Testis (tissue), 2 donors: ENCODE measurements at regions not wholly inside any gene's neighbourhood (a gene's known extent, or its start where the extent isn't known, plus 50 kb on each side); places are given as distances from the start of the nearest gene placed in this dataset.

Source experiments
- DNase-seq: peaks from one replicate; pipeline ENCODE4 v3.0.0-alpha.2; 2019
- H3K27ac ChIP-seq, 2 donors: fragments of 200-600 bp; sonication (generic); one replicate each; pipeline ENCODE4 v1.5.1; 2019
- H3K27me3 ChIP-seq: fragments of 200-600 bp; sonication (generic); one replicate; pipeline ENCODE4 v1.5.1; 2019
- H3K36me3 ChIP-seq: fragments of 200-600 bp; sonication (generic); one replicate; pipeline ENCODE4 v1.5.1; 2017; ENCODE audit warnings: low read depth; ENCODE audit errors: missing control alignments
- H3K4me1 ChIP-seq: fragments of 200-600 bp; sonication (generic); one replicate; pipeline ENCODE4 v1.5.1; 2019
- H3K4me3 ChIP-seq, 2 donors: fragments of 200-600 bp; sonication (generic); one replicate each; pipeline ENCODE4 v1.5.1; 2017 to 2019
- H3K9me3 ChIP-seq: fragments of 200-600 bp; sonication (generic); one replicate; pipeline ENCODE4 v1.5.1; 2017
- CTCF ChIP-seq, 3 experiments: fragments of 450-650 bp in 2 of 3; fragments of 200-600 bp in 1 of 3; sonication (generic) in 1 of 3; IDR thresholded peaks; one replicate each; pipeline ENCODE4 v1.5.1; 2016 to 2019; ENCODE audit warnings: antibody characterized with exemption in 3 of 3, mild to moderate bottlenecking in 2 of 3, moderate library complexity in 1 of 3
- POLR2A ChIP-seq: fragments of 450-650 bp; IDR thresholded peaks from one replicate; pipeline ENCODE4 v1.6.1; 2017; ENCODE audit warnings: antibody characterized with exemption, mild to moderate bottlenecking, moderate library complexity
- WGBS, 2 donors: methylation state at CpG; one replicate each; pipeline ENCODE4 v1.1.5; 2018; 5-methylcytosine and 5-hydroxymethylcytosine counted together
- intact Hi-C: fragments of 100-400 bp; cut with DNase I; formaldehyde crosslinking; loops from one replicate; pipeline ENCODE4 v1.15.1; 2023; ENCODE audit warnings: low total_unique reads

DNA sequence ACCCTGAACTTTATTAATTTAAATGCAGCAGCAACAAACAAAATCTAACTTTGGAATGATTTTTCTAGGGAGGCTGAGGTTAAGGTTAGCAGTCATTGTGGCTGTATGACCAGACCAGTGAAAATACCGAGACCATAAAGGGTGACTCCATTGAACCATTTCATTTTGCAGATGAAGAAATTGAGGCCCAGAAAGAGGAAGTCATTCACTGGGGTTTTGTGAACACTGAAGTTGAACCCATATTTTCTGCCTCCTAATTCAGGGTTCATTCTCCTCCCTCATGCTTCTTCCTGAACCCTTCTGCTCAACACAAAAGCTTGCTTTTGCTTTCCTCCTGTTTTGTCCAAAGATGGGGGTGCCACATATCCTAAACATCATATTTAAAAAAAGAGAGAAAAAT is 65.8 kb upstream of the PLCL2 start:
- H3K4me3 ChIP-seq = no peak overlapping the region
- WGBS, 2 donors = 86 to 97% methylated on average over 1 of the region's 1 CpG

DNA sequence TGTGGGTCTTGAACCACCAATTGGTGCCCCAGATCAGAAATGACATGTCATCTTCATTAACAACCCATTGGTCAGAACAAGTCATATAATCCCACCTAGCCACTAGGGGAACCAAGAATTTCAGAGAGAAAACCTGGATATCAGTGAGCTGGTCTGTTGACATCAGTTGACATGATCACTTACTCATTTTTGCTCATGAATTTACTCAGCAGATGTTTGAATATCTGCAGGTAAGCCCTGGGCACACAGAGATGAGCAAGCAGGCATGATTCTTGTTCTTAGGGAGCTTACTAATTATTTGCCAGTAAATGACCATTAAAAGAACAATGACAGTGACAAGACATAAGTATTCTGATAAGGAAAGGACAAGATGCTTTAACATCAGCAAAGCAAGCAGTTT is 64.3 kb upstream of the PLCL2 start:
- H3K4me1 ChIP-seq = no peaks in the 10 kb centered on the region
- H3K27ac ChIP-seq = no peak overlapping the region
- intact Hi-C loops = no loop called here
- H3K4me3 ChIP-seq = no peak overlapping the region
- H3K36me3 ChIP-seq = no peaks in the 10 kb centered on the region
- no peaks in the 10 kb centered on the region for H3K9me3 ChIP-seq
- H3K27me3 ChIP-seq = no peaks in the 10 kb centered on the region
- no peak for DNase-seq
- TF ChIP-seq CTCF (IDR thresholded peaks at IDR 0.05) (no peak), POLR2A (no peak)

More for the DNA sequence above, 65.8 kb upstream of the PLCL2 start:
- intact Hi-C loops = no loop called here
- H3K36me3 ChIP-seq = no peaks in the 10 kb centered on the region
- H3K4me1 ChIP-seq = no peaks in the 10 kb centered on the region
- no peak overlapping the region for H3K27ac ChIP-seq
- no peaks in the 10 kb centered on the region for H3K27me3 ChIP-seq
- H3K9me3 ChIP-seq = no peaks in the 10 kb centered on the region
- DNase-seq = no peak
- TF ChIP-seq POLR2A (no peak), CTCF (IDR thresholded peaks at IDR 0.05) (no peak)

GRCh38 chr3:16821053-16821452 is 63.7 kb upstream of the PLCL2 start:
- DNase-seq = no peak
- Histone ChIP-seq H3K27ac (no peak overlapping the region), H3K4me3 (no peak overlapping the region), H3K27me3 (no peaks in the 10 kb centered on the region), H3K36me3 (no peaks in the 10 kb centered on the region), H3K4me1 (no peaks in the 10 kb centered on the region), H3K9me3 (no peaks in the 10 kb centered on the region)
- intact Hi-C loops = no loop called here
- WGBS, 2 donors = 50 to 65% methylated on average over 2 to 4 of the region's 4 CpGs
- TF ChIP-seq POLR2A = no peak
- TF ChIP-seq CTCF (IDR thresholded peaks at IDR 0.05) = no peak

GRCh38 chr3:16824081-16824696 is 60.6 kb upstream of the PLCL2 start:
- WGBS, 2 donors = 74 to 83% methylated on average over 5 of the region's 5 CpGs
- intact Hi-C loops = no loop called here

More at GRCh38 chr3:16824081-16824696, 60.6 kb upstream of the PLCL2 start:
- TF ChIP-seq CTCF (IDR thresholded peaks at IDR 0.05) (no peak), POLR2A (no peak)
- DNase-seq = no peak
- Histone ChIP-seq H3K36me3 (no peaks in the 10 kb centered on the region), H3K4me3 (no peak overlapping the region), H3K27ac (no peak overlapping the region), H3K4me1 (no peaks in the 10 kb centered on the region), H3K27me3 (no peaks in the 10 kb centered on the region), H3K9me3 (no peaks in the 10 kb centered on the region)
